ENCODE measurements at regions not wholly inside any gene's neighbourhood (a gene's known extent, or its start where the extent isn't known, plus 50 kb on each side); places are given as distances from the start of the nearest gene placed in this dataset.

- no peak for DNase-seq
Observed at GRCh38 chr14:29126865-29127264, 360.3 kb downstream of the FOXG1 start.

DNA sequence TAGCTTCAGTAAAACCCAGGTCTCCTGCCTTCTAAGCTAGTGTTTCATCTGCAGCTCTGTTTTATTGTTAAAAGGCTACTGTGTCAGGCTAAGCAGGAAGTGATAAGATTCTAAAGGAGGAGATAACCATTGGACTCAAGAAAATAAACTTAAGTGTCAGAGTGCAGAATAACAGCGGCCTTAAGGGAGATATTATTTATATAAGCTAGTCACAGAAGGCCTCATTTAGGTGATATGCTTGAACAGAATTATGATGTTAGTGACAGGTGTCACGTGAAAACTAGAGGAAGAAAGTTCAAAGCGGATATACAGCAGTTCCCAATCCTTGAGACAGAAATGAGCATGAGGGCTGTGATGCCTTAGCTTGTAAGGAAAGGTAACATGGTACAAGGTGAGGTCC is 373.4 kb downstream of the FOXG1 start:
- no peak for DNase-seq

DNA sequence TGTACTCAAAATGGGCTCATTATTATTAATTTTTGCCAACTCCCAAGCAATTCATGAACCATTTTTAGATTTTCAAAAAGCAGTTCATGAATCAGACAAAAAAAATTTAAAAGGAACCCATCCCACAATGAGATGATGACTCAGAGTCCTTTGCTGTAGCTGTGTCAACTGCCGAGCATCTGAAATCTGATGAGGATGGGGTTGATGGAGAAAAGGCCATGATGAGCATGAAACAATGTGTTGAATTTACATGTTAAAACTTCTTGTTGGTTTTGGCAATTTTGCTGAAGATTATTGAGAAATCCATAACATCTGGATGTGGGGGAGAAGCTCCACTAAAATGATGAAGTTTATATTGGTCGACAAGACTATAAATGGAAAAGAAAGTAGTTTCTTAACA is 378.0 kb downstream of the FOXG1 start:
- DNase-seq = no peak

- DNase-seq = no peak
Observed at GRCh38 chr14:29148221-29148620, 381.6 kb downstream of the FOXG1 start.

DNA sequence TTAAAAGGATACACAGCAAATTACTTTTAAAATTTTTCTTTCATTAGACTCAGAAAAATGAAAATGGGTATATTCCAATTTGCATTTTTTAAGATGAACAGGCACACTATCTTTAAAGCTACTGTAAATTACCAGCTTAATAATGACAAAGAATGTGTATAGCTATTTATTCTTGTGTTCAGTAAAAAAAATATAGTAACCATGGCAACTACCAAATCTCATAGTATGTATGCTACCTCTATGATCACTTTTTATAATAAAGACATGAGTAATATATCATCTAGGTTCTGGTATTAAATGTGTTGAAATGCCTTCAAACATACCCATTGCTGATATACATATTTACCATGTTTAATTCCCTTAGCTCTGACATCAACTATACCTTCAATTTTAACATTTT is 383.2 kb downstream of the FOXG1 start:
- no peak for DNase-seq

GRCh38 chr14:29150659-29151058 is 384.1 kb downstream of the FOXG1 start:
- no peak for DNase-seq

- no peak for DNase-seq
Observed at GRCh38 chr14:29156096-29156495, 389.5 kb downstream of the FOXG1 start.

GRCh38 chr14:29161593-29161992 is 395.0 kb downstream of the FOXG1 start:
- DNase-seq = no peak

- no peak for DNase-seq
Observed at GRCh38 chr14:29163109-29163508, 396.5 kb downstream of the FOXG1 start.

DNA sequence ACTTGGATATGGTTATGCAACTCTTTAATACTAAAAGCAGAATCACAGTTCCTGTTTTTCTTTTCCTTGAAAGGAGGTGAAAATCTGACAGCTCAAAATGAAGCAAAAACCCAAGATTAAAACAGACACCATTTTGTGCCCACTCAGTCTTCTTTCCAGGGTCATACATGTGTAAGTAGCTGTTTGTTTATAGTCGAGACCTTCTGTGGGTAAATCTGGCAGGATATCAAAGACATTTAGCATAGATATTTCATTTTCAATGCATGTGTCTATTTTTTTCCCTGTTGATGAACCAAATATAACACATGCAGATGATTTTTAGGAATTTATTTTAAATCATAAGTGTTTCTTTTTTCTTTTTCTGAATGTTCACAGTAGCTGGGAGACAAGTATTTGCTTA is 398.8 kb downstream of the FOXG1 start:
- DNase-seq = peak; percentile 43

DNA sequence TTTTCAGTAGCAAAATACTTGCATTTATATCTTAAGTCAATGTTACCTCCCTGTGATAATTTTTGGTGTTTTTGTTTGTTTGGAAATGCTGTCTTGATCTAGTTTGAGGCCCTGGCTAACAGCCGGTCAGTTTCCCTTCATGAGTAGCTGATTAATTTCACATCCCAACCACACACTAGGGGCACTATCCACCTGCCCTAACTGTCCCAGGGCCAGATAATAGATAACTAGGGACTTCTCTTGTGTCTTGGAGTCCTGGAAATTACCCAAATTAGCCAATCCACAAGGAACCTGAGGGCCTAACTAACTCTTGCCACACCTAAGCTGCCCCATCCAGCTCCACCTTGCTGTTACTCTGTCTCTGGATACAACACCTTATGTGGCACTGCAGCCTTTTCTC is 399.9 kb downstream of the FOXG1 start:
- DNase-seq = no peak

DNA sequence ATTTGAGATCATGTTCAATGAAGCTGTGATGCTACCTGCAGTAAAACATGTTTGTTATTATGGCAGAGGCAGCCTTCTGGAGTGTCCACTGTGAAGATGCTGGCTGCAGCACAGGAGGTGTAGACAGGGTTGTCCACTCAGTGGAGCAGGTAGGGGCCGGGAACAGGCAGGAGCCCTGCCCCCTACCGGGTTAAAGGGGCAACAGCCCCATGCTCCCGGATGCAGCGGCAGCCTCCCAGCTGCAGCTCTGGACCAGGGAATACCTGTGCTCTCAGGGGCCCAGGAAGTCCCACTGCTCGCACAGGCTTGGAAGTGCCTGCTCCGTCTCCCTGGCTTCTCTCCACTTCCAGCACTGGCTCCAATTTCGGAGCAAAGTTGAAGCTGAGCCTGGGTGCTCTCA is 401.6 kb downstream of the FOXG1 start:
- DNase-seq = no peak

GRCh38 chr14:29169408-29169807 is 402.8 kb downstream of the FOXG1 start:
- no peak for DNase-seq

DNA sequence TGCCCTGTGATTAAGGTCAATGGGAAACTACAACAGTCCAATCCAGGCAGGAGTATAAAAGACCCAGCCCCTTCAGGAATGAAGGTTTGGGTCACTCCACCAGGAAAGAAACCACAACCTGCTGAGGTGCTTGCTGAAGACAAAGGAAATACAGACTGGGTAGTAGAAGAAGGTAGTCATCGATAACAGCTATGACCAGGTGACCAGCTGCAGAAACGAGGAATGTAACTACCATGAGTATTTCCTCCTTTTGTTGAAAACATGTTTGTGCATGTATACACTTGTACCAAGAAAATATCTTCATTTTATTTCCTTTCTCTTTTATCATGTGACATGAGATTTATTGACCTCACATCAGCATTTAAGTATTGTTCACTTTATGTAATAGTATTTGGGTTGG is 409.1 kb downstream of the FOXG1 start:
- DNase-seq = no peak

GRCh38 chr14:29176876-29177275 is 410.3 kb downstream of the FOXG1 start:
- no peak for DNase-seq

GRCh38 chr14:29178971-29179370 is 412.4 kb downstream of the FOXG1 start:
- DNase-seq = no peak

GRCh38 chr14:29191092-29191491 is 424.5 kb downstream of the FOXG1 start:
- DNase-seq = peak; percentile 58

DNA sequence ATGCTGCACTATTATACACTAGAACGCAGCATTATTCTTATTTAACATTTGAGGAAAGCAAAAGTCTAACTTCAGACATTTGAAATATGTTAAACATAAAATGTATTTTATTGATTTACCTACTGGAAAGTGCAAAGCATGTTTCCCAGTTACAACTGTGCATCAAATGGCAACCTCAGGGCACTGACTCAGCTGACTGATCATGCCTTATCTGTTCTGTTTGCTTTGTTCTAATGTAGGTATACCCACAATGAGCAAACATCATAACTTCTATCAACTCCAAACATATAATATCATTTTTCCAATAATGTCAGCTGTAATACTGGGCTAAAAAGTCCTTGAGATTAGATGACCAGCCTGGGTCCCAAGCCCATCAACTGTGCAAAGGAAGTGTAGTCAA is 431.0 kb downstream of the FOXG1 start:
- no peak for DNase-seq

DNA sequence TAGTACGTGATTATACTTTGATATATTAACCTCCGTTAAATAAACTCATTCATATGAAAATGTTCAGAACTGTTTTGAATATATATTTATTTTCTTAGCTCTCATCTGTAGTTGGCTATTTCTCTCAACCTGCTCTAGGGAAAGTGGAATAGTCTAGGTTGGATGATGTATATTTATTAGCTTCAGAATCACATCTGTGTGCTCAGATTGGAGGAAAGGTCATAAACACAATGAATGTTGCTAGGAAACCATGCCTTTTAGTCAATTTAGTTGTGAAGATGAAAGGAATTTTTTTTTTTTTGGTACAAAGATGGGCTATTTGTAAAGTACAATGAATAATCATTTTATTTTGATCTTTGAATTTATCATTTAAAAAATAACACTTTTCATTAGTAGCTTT is 439.1 kb downstream of the FOXG1 start:
- no peak for DNase-seq

DNA sequence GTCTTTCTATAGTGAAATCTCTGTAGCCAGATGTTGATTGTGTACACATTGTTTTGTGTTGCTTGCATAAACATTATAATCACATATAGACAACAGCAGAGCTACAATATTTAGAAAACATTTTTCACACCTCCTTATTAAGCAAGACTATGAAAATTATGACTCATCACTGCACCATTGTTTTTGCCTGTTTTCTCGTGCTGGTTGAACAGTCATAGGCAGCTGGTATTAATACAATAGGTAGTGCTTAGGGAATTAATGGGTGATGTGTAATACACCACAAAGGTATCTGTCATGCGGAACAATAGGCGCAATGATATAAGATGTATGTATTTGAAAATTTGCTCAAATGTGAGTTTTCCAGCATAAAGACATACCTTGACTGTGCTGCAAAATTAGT is 449.3 kb downstream of the FOXG1 start:
- peak; percentile 95 for DNase-seq

- DNase-seq = peak; percentile 99
Observed at GRCh38 chr14:29216268-29217232, 450.0 kb downstream of the FOXG1 start.

DNA sequence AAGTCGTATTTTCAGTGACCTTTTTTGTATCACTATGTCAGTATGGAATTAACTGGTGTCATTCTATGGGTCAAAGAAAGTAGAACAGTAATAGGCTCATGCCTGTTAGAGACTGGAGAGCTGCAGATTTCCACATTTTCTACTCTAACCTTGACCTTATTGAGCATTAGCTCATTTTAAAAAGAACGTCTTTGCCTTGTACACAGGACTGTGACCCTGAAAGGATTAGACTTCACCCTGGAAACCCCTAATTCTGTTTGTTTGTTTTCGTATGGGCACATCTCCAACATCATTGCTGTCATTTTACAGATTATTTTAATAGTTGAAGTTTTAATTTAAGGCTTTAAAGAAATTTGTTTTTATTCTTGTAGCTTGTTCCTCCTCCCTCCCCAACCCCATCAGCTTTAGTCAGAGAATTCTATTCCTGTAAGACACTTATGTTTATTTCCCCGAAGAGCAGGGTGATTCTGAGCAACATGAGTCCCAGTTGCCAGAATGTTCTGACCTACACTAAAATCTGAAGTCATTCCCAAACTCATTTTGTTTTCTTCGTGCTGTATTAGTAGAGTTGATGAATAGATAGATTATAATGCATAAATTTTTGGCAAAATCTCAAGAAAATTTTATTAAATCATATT is 451.3 kb downstream of the FOXG1 start:
- no peak for DNase-seq

DNA sequence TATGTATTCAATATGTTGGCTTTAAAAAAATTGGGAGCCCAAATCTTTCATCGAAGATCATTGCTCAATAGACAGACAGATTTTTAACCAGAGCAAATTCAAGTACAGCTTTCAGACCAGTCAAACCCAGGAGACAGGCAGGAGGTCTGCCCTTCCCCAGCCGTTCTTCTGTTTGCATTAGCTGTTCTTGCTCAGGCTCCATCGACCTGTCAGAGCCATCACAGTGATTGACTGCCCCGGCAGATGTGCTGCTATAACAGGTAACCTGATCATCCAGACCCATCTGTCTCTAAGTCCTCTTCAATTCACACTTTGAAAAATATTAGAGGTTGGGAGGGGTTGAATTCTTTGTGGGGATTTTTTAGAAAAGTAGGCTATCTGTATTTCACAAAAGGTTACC is 453.5 kb downstream of the FOXG1 start:
- peak; percentile 100 for DNase-seq

GRCh38 chr14:29220566-29220965 is 454.0 kb downstream of the FOXG1 start:
- peak; percentile 99 for DNase-seq
